SK-N-SH treated with all-trans-retinoic acid at 6 μM for 48 hours (cell line): ENCODE measurements at regions not wholly inside any gene's neighbourhood (a gene's known extent, or its start where the extent isn't known, plus 50 kb on each side); places are given as distances from the start of the nearest gene placed in this dataset.

Experiments
- CSDC2 ChIP-seq: fragments of 250-450 bp; sonication (Bioruptor Pico); IDR thresholded peaks from 2 replicates; pipeline ENCODE4 v1.5.0; 2020; ENCODE audit warnings: mild to moderate bottlenecking, moderate library complexity
- PATZ1 ChIP-seq: fragments of 250-450 bp; sonication (Bioruptor Pico); IDR thresholded peaks from 2 replicates; pipeline ENCODE4 v1.8.0; 2020; ENCODE audit warnings: mild to moderate bottlenecking, moderate library complexity, borderline replicate concordance
- PPARA ChIP-seq: fragments of 250-450 bp; sonication (Bioruptor Pico); IDR thresholded peaks from 2 replicates; pipeline ENCODE4 v1.5.0; 2020; ENCODE audit warnings: mild to moderate bottlenecking, borderline replicate concordance
- SNAI2 ChIP-seq: fragments of 250-450 bp; sonication (Bioruptor Pico); IDR thresholded peaks from 2 replicates; pipeline ENCODE4 v1.5.0; 2020; ENCODE audit warnings: mild to moderate bottlenecking, moderate library complexity
- ZNF565 ChIP-seq: fragments of 450-650 bp; formaldehyde crosslinking; conservative IDR thresholded peaks from 2 replicates; pipeline ENCODE4 v1.5.0; 2020; ENCODE audit warnings: low read depth, mild to moderate bottlenecking, moderate library complexity
- ZNF70 ChIP-seq: fragments of 450-650 bp; formaldehyde crosslinking; IDR thresholded peaks from 2 replicates; pipeline ENCODE4 v1.5.0; 2020; ENCODE audit warnings: mild to moderate bottlenecking, moderate library complexity

GRCh38 chr16:29117631-29118030 is 132.8 kb downstream of the LAT start:
- TF ChIP-seq SNAI2 (CRISPR knock-in tag), result no peak
- TF ChIP-seq PATZ1 (CRISPR knock-in tag), result no peak
- TF ChIP-seq CSDC2 (CRISPR knock-in tag), result no peak
- no peak for TF ChIP-seq ZNF70 (CRISPR knock-in tag)
- no peak for TF ChIP-seq PPARA (CRISPR knock-in tag)
- no peak for TF ChIP-seq ZNF565 (CRISPR knock-in tag)
